NCI-H526 treated with DMSO at 0.1 percent for 48 hours (cell line): ENCODE measurements at regions not wholly inside any gene's neighbourhood (a gene's known extent, or its start where the extent isn't known, plus 50 kb on each side); places are given as distances from the start of the nearest gene placed in this dataset.
"Not testable (repeated sequence)": the region's sequence is repeated elsewhere in the genome, so short reads cannot be mapped to it uniquely, and the experiment has no call there.

ENCODE experiments used
- DNase-seq: peaks from one replicate; lab custom pipeline; 2025; lab: John Stamatoyannopoulos, UW

DNA sequence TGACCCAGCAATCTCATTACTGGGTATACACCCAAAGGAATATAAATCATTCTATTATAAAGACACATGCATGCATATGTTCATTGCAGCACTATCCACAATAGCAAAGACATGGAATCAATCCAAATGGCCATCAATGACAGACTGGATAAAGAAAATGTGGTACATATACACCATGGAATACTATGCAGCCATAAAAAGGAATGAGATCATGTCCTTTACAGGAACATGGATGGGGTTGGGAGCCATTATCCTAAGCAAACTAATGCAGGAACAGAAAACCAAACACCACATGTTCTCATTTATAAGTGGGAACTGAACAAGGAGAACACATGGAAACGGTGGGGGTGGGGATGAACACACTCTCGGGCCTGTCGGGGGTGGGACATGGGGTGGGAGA, 129.2 kb upstream of the STK26 start:
- not testable (repeated sequence) for DNase-seq

DNA sequence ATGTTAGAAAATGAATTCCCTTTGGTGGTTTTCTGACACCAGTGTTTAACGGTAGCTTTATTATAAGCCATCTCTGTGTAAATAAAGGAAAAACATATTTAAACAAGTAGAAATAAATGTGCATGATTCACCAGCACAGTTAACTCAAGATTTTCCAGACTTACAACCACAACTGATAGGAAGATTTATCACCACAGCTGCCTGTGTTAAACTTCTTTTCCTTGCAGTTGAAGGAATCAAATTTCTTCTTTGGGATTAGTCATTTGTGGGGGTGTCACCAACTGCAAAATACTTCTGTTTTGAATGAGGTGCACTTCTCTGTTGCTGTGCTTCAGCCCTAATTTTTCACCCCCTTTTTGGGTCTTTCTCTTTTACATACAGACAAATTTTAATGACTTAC, 128.1 kb upstream of the STK26 start:
- no peak for DNase-seq

DNA sequence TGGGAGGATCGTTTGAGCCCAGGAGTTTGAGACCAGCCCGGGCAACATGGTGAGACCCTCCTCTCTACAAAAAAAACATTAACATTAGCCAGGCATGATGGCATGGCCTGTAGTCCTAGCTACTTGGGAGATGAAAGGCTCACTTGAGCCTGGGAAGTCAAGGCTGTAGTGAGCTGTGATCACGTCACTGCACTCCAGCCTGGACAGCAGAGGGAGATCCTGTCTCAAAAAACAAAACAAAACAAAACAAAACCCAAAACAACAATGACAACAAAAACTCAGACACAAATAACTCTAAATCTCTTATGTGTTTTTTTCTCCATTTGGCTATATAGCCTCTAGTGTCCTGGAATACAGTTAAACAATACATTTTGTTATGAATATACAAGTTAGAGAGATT, 127.3 kb upstream of the STK26 start:
- no peak for DNase-seq

DNA sequence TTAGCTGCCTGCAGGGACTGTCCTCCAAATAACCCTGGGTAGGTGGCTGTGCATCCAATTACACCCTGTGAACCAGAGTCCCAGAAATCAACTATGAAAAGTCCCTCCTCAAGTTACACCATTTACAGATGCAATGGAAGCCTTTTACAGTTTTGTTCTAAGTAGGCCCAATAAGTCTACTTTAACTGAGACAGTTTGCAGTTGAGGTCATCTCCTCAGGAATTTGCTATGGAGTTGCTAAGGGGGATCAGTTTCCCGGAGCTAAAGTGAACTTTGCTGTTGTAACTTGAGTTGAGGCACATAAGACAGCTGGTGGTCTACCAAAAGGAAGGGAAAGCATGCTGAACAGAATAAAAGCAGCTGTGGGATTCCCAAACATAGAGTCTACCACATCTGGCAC, 121.6 kb upstream of the STK26 start:
- no peak for DNase-seq

DNA sequence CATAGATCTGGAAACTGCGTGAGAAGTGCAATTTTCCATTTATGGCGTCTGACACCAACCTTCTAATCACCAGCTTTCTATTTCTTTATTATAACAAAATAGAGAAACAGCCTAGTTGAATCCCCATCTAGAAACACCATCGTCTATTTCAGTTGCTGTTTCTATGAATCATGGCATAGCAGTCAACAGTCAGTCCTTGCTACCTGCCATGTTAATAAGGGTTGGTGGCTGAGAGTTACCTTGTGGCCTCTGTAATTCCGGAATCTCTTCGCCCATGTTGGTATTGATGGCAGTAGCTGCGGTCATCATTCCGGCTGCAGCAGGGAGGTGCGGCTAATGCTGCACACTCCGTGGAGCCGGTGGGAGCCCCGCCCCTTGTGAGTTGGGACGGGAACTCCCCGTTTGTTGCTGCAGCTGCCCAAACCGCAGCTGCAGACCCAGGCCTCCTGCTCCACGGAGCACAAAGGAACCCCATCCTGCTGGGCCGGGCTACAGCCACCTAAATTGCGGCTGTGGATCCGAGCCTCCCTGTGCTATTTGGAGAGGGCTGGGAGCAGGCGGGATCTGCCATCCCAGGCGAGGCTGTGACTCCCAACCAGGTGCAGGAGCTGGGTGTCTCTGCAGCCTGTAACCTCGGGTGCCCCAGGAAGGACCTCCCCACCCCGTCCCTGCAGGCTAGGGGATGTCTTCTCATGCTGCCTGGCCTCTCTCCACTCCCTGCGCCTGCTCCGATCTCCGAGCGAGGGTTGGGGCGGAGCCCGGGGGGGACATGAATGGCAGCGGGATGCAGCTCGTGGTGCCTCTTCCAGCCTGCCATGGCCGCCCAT, 115.4 kb upstream of the STK26 start:
- DNase-seq: peak; percentile 10

DNA sequence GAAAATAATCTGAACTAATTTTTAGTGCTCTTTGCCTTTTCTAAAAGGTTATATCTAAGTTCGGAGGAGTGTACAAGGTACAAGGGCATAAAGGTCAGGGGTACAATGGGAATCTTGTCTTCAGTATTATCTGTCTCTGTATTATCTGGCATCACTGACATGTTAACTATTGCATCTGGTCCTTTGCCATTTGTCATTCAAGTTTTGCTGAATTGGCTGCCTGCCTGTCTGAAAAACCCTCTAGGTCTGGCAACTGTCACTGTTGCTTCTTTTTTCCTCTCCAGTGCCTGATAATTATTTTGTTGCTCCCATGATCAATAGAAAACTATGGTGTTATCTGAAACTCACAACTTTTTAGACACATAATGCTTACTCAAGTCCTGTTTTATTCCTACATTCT, 112.5 kb upstream of the STK26 start:
- DNase-seq: no peak

DNA sequence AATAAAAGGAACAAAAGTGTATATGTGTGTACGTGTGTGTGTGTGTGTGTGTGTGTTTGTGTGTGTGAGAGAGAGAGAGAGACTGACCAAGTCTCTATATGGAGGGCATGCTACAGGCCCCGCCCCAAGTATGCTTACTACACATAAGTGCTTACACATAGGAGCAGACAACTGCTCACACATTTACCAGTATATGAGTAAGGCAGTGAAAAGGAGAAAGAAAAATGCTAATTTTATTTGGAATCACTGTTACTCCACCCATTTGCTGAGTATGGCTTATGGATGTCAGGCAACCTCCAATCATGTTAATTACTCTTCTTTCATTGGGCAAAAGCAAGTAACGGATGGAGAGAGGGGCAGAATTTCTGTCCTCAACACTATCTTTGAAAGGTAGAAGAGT, 107.6 kb upstream of the STK26 start:
- DNase-seq: no peak

DNA sequence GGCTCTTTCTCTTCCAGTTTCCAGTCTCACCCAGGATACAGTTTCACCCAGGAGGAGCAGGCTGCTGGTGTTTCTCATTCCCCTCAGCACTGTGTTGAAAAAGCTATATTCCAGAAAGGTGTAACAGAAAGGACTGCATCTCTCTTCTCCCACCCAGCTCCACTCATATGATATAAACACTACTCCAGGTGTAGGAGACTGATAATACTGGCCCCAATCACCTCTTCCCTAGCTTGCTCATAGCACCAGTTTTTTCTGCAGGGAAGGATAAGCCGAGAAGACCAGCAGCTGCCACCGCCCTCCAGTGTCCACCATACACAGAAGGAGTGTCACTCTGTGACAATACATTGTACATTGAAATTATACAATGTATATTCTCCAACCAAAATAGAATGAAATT, 105.5 kb upstream of the STK26 start:
- no peak for DNase-seq

DNA sequence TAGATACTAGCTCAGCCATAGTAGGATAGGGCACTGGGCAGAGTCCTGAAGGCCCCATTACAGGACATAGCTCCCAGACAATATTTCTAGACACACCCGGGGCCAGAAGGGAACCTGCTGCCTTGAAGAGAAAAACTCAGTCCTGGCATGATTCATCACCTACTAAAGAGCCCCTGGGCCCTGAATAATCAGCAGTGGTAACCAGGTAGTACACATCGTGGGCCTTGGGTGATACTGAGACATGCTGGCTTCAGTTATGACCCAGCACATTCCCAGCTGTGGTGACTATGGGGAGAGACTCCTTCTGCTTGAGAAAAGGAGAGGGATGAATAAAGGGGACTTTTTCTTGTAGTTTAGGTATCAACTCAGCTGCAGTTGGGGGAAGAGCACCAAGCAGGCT, 104.3 kb upstream of the STK26 start:
- DNase-seq: no peak

DNA sequence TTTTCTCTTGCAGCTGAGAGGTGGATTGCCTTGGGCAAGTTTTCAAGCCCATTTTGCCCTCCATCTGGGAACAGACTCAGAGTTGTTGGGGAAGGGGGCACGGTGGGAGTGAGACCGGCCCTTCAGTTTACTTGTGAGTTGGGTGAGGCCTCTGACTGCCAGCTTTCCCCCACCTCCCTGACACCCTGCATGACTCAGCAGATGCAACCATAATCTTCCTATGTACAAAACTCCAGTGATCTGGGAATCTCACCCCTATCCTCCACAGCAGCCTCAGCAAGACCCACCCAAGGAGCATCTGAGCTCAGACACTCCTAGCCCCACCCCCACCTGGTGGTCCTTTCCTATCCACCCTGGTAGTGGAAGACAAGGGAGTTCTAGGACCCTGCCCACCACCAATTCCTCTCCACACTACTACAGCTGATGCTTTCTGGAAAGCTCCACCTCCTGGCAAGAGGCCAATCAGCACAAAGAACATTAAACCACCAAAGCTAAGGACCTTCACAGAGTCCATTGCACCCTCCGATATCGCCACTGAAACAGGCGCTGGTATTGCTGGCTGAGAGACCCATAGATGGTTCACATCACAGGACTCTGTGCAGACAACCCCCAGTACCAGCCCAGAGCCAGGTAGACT, 99.4 kb upstream of the STK26 start:
- no peak for DNase-seq

DNA sequence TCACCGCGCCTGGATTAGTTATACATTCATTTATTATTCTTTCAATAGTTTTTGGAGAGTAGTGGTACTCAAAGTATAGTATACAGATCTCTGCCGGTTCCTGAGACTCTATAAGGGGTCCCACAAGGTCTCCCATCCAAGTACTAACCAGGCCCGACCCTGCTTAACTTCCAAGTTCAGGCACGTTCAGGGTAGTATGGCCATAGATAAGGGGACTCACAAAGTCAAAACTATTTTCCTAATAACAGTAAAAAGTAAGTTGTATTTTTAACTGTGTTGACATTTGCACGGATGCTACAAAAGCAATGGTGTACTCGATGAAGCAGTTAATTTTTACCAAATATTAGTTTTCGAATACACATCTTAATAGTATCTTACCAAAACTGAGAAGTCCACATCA, 84.4 kb upstream of the STK26 start:
- no peak for DNase-seq

DNA sequence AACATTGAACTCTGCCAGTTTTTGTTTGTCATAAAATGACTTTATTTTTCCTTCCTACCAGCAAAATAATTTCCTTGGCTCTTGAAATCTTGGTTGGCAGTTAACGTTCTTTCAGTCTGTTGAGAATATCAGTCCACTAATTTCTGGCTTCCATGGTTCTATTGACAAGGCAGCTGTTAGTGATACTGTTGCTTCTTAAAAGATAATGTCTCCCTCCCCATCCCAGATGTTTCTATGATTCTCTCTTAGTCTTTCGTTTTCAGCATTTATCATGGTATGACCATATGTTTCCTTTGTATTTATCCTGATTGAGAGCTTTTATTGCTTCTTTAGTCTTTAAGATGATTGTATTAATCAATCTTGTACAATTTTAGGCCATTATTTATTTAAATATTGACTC, 81.1 kb upstream of the STK26 start:
- no peak for DNase-seq

DNA sequence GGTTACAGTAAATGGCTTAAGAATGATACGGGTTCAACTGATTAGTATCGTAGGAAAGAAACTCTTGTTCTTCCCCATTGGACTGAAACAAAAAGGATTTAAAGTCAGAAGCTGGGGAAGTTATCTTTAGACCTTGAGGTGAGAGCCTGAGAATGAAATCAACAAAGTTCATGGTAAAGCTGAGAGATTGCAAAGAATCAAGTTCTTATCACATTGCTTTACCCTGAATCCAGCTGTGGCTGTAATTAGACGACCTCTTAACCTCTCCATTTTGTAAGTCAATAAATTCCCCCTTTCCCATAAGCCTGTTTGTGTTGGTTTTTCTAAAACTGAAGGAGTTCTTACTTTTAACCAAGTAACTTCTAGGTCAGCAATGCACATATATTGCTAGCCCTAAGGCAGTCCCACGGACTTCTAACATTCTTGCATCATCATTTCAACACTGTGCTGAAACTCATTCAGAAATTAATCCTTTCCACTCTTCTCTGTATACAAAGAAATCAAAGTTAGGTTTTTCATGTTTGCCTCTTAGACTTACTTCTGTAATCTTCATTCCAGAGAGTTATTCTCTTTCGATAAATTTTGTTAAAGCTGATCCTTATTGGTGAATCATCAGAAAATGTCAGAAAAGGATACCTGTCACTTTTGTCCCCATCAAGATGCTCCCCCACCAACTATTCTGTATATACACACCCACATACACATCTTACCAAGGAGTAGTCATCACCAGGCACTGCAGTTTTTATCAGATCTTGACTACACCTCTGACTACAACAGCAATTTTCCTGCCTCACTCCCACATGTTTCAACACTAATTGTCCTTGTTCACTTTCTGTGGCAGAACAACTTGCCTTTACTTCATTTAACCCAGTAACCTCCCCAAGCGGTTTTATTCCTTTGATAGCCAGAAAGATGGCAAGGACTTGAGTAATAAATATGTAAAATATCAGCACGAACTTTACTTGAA, 77.9 kb upstream of the STK26 start:
- DNase-seq: no peak

DNA sequence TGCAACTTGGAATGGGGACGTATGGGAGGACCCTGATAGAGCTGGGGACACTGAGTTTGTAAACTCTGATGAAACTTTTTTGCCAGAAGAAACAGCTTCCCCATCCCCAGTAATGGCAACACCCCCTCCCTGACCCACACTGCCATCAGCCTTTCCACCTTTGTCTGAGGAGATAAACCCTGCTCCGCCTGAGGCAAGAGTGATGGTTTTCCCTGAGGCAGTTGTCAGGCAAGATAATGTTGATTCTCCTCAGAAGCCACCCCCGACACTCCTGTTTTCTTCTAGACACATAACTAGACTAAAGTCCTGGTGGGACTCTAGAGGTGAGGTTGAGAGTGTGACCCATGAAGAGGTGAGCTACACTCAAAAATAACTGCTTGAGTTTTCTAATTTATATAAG, 71.9 kb upstream of the STK26 start:
- no peak for DNase-seq

DNA sequence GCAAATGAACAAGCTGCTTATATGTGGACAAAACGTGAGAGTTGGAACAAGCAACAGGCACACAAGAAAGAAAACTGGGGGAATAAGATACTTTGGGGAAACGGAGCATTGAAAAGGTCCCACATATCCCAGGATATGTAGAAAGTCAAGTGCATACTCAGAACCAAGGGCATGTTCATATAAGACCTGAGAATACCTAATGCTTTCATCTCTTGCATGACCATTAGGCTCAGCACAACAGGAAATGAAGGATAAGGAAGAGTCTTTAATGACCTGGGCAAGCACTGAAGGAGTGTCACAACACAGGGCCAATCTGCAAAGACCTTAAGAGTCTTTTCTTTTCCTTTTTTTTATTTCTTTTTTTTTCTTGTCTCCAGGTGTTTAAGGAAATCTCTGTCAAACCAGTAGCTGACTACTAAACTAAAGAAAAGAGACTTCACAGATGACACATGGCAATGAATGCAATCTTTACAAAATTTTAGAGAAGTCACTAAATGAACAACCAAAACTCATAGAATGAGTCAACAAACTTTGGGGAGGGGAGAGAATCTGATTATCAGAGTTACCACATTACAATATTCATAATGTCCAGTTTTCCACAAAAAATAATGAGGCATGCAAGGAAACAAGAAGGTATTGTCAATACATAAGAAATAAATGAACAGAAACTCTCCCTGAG, 67.9 kb upstream of the STK26 start:
- DNase-seq: no peak

DNA sequence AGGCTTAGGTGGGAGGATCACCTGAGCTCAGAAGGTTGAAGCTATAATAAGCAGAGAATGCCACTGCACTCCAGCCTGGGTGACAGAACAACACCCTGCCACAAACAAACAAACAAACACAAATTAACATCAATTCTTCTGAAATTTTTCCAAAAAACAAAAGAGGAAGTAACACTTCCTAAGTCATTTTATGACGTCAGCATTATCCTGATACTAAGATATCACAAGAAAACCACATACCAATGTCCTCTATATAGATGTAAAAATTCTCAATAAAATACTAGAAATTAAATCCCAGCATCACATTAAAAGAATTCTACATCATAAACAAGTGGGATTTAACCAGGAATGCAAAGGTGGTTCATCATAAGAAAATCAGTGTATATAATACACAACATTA, 64.4 kb upstream of the STK26 start:
- no peak for DNase-seq

DNA sequence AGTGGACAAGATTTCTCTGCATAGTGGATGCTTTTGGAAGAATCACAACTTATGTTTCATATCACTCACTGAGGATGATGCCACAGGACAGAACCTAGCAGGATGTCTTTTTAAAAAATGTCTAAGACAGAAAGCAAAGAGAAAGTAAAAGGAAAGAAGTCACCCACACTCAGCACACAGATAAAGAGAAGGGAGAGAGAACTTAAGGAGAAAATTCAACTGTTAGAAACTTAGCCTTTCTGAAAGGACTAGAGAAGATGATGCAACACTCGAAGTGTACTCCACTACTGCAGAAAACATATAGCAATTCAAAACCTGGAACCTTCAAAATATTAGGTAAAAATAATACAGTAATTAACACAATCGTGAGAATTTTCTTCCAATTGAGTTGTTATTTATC, 52.8 kb upstream of the STK26 start:
- no peak for DNase-seq
